A673 (cell line): ENCODE measurements at regions not wholly inside any gene's neighbourhood (a gene's known extent, or its start where the extent isn't known, plus 50 kb on each side); places are given as distances from the start of the nearest gene placed in this dataset.

Source experiments
- CTCF ChIP-seq: fragments of 300-800, 200-600 bp; sonication (generic); conservative IDR thresholded peaks from 2 replicates; pipeline ENCODE4 v1.5.1; 2017; ENCODE audit warnings: low read depth, mild to moderate bottlenecking, antibody characterized with exemption, low read length, moderate library complexity, mixed read lengths
- EZH2 ChIP-seq: fragments of 200-600 bp; sonication (generic); IDR thresholded peaks from 2 replicates; pipeline ENCODE4 v1.6.1; 2017; ENCODE audit warnings: borderline replicate concordance, low read depth, mild to moderate bottlenecking, mixed read lengths, antibody characterized with exemption, low read length; ENCODE audit not compliant: poor library complexity, severe bottlenecking

- TF ChIP-seq CTCF = no peak
- no peak for TF ChIP-seq EZH2
These were observed 331.9 kb upstream of the SOX5 start for GRCh38 chr12:24281341-24281740.
